Retinal pigment epithelial cell (primary cell): ENCODE measurements at regions not wholly inside any gene's neighbourhood (a gene's known extent, or its start where the extent isn't known, plus 50 kb on each side); places are given as distances from the start of the nearest gene placed in this dataset.

Experiments
- DNase-seq: peaks from one replicate; pipeline ENCODE4 v3.0.0-alpha.2; 2010; ENCODE audit warnings: low read depth
- H3K4me3 ChIP-seq: 2 replicates; pipeline ENCODE4 v1.5.1; 2011; ENCODE audit warnings: mild to moderate bottlenecking, low read length, control low read depth, moderate library complexity
- CTCF ChIP-seq: conservative IDR thresholded peaks from 2 replicates; pipeline ENCODE4 v1.5.1; 2011; ENCODE audit warnings: low read depth, low read length, control low read depth, inconsistent platforms

GRCh38 chr21:17738176-17738953 lies 80.8 kb downstream of the C21orf91 start:
- no peak for TF ChIP-seq CTCF
- no peak for DNase-seq
- no peak overlapping the region for H3K4me3 ChIP-seq

GRCh38 chr21:17736072-17736471 lies 83.1 kb downstream of the C21orf91 start:
- H3K4me3 ChIP-seq: no peak overlapping the region
- TF ChIP-seq CTCF: no peak
- no peak for DNase-seq

GRCh38 chr21:17733209-17733608 lies 85.9 kb downstream of the C21orf91 start:
- no peak overlapping the region for H3K4me3 ChIP-seq
- no peak for DNase-seq
- no peak for TF ChIP-seq CTCF

- no peak for DNase-seq
- no peak for TF ChIP-seq CTCF
- no peak overlapping the region for H3K4me3 ChIP-seq
These were observed 86.8 kb downstream of the C21orf91 start for GRCh38 chr21:17732306-17732705.

- no peak for TF ChIP-seq CTCF
- no peak for DNase-seq
- no peak overlapping the region for H3K4me3 ChIP-seq
These were observed 87.6 kb downstream of the C21orf91 start for GRCh38 chr21:17731554-17731953.

- no peak overlapping the region for H3K4me3 ChIP-seq
- DNase-seq: no peak
- TF ChIP-seq CTCF: no peak
These were observed 88.4 kb downstream of the C21orf91 start for GRCh38 chr21:17730782-17731181.

GRCh38 chr21:17729455-17729854 lies 89.7 kb downstream of the C21orf91 start:
- no peak for TF ChIP-seq CTCF
- H3K4me3 ChIP-seq: no peak overlapping the region
- no peak for DNase-seq
